Activated CD4-positive, CD25-positive, alpha-beta regulatory T cell treated with anti-CD3 and anti-CD28 coated beads, Interleukin-2, amount 50 U/mL, for 24 hours (primary cell): ENCODE measurements at regions not wholly inside any gene's neighbourhood (a gene's known extent, or its start where the extent isn't known, plus 50 kb on each side); places are given as distances from the start of the nearest gene placed in this dataset.
"Not testable (repeated sequence)": the region's sequence is repeated elsewhere in the genome, so short reads cannot be mapped to it uniquely, and the experiment has no call there.

ENCODE experiments used
- ATAC-seq, 2 donors: fragments of 150-1000 bp; cut with Tn5 transposase; one replicate each; pipeline ENCODE4 v1.10.0; 2021; ENCODE audit warnings: mild to moderate bottlenecking in 1 of 2, moderate library complexity in 1 of 2

- ATAC-seq: no peak
Measured at GRCh38 chr9:31418419-31418818, 966.0 kb upstream of the ACO1 start.

DNA sequence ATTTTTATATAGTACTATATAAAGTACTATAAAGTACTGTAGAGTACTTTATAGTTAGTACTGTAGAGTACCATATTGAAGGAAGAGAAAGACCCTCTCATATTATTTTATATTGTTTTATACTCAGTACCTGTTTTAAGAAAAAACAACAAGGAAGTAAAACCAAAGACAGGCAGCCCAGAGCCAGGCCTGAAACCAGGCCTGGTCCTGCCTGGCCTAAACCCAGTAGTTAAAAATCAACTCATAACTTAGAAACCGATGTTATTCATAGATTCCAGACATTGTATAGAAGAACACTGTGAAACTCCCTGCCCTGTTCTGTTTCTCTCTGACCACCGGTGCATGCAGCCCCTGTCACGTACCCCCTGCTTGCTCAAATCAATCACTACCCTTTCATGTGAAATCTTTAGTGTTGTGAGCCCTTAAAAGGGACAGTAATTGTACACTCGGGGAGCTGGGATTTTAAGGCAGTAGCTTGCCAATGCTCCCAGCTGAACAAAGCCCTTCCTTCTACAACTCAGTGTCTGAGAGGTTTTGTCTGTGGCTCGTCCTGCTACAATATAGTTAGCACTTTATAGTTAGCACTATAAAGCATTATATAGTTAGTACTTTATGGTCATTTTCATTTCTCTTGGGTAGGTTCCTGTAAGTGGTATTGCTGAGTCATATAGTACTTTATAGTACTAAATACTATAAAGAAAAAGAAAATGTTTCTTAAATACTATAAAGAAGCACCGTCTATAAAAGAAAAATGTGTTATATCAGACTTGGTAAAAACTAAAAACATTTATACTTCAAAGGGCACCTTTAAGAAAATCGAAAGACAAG is 940.6 kb upstream of the ACO1 start:
- ATAC-seq: not testable (repeated sequence)

DNA sequence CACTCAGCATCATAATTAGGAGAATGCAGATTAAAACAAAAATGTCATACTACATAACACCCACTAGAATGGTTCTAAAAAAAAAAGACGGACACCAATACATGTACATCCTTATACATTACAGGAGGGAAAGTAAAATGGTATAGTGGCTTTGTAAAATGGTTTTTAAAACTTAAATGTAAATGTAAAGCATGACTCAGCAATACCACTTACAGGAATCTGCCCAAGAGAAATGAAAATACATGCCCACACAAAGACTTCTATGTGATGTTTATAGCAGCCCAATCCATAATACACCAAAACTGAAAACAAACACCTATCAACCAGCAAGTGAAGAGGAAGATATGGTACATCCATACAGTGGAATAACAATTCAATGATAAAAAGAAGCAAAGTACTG is 939.1 kb upstream of the ACO1 start:
- no peak for ATAC-seq

DNA sequence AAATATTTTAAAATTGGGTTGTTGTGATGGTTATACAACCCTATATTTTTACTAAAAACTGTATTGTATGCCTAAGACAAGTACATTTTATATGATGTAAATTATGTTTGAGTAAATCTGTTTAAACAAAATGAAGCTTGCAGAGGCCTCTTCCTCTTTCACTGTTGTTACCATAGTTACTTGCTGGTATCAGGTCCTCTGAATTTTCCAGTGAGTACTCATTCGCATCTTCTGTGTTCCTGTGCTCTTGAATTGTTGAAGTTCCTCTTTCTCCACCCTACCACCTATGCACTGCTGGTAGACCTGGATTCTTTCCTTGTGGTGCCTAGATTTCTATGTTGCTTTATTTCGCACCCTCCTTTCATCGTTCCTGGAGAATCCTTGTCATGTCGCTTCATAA is 938.5 kb upstream of the ACO1 start:
- ATAC-seq: no peak

GRCh38 chr9:31467075-31467474 is 917.4 kb upstream of the ACO1 start:
- ATAC-seq: no peak

GRCh38 chr9:31470051-31470450 is 914.4 kb upstream of the ACO1 start:
- no peak for ATAC-seq

- ATAC-seq: no peak
Measured at GRCh38 chr9:31471010-31471409, 913.4 kb upstream of the ACO1 start.

GRCh38 chr9:31486630-31487029 is 897.8 kb upstream of the ACO1 start:
- ATAC-seq: no peak

- ATAC-seq: no peak
Measured at GRCh38 chr9:31490551-31491106, 893.8 kb upstream of the ACO1 start.

DNA sequence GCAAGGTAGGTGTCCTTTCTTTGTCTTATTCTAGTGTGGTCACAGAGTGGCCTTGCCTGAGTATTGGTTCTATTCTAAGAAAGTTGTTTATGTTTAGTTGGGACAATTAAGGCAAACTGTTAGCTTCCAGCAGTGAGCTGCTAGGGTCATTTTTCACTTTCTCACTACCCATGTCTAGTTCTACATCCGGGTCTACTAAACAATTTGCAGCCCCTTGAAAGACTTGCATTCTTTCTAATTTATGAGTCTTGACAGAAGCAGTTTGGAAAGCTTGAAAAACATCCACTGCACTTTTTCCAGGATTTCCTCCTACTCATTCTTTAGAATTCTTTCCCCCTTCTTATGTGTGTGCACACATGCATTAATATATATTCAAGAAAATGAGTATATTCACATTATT is 892.2 kb upstream of the ACO1 start:
- ATAC-seq: no peak

GRCh38 chr9:31500422-31500821 is 884.0 kb upstream of the ACO1 start:
- no peak for ATAC-seq

DNA sequence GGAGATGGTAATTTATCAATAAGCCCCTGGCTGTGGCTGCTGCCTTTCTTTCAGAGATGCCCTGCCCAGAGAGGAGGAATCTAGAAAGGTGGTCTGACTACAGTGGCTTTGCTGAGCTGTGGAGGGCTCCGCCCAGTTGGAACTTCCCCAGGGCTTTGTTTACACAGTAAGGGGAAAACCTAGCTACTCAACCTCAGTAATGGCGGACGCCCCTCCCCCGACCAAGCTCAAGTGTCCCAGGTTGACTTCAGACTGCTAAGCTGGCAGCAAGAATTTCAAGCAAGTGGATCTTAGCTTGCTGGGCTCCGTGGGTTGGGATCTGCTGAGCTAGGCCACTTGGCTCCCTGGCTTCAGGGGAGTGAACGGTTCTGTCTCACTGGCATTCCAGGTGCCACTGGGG is 865.4 kb upstream of the ACO1 start:
- ATAC-seq: peak in 1 of 2 donors; percentile 60

GRCh38 chr9:31519424-31519823 is 865.0 kb upstream of the ACO1 start:
- ATAC-seq: no peak

- ATAC-seq: no peak
Measured at GRCh38 chr9:31519826-31520225, 864.6 kb upstream of the ACO1 start.

- no peak for ATAC-seq
Measured at GRCh38 chr9:31520301-31521085, 864.0 kb upstream of the ACO1 start.

DNA sequence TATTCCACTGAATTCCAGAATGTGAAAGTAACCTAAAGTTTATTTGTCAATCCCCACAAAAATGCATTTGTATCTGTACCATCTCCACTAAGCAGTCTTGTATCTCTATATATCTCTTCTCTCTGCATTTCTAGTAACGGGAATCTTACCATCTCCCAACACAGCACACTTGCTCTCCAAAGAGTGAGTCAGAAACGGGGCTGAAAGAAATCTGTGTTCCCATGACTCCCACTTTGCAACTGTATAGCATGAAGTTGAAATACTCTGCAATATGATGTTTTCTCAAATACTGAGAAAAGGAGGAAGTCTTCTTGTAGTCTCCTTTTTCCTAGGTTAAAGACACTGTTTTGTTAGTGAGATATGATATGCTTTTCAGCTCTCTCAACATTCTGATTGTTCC is 848.8 kb upstream of the ACO1 start:
- no peak for ATAC-seq

DNA sequence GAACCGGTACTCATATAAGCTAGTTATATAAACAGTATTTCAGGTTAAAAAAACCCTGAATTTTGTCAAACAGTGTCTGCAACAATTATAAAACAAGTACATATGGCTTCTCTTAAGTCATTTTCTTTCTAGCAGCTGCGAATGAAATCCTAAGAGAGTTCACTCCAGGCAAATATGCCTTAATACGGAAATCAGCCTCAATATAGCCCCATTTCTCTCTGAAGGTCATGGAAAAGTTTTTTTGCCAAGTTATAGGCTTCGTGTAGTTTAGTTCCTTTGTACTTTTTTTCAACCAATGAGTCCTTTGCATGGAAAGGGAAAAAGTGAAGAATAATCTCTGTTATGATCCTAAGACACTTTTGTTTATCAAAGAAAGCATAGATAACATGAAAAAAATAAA is 848.0 kb upstream of the ACO1 start:
- ATAC-seq: no peak

GRCh38 chr9:31541721-31542281 is 842.6 kb upstream of the ACO1 start:
- no peak for ATAC-seq

DNA sequence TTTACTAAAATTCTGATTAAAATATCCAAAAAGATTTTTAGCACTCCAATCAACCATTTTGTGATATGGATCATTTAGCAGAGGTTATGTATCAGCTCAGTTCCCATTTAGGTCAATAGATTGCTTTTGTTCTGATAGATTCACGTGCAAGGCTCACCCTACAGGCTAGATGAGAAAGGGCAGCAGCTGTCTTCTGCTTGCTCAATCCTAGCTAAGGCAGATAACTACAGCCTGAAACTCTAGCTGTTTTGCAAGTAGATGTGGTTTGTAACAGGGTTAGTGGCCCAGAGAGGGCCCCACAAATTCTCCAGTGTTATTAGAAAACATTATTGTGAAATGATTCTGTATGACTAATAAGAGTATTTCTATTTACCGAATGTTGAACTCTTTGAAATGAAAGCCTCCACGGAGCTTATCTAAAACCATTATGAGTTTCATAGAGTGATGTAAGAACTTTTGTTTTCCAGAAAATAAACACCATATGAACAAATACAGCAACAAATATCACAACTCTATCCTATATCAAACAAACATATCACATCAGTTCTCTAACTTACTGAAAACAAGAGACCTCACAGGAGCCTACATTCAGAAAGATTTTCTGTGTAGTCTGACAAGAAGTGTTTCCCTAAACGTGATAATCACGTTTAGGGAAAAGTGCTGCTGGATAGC is 841.9 kb upstream of the ACO1 start:
- peak; percentile 97 to 98 for ATAC-seq

GRCh38 chr9:31554941-31555340 is 829.5 kb upstream of the ACO1 start:
- no peak for ATAC-seq

DNA sequence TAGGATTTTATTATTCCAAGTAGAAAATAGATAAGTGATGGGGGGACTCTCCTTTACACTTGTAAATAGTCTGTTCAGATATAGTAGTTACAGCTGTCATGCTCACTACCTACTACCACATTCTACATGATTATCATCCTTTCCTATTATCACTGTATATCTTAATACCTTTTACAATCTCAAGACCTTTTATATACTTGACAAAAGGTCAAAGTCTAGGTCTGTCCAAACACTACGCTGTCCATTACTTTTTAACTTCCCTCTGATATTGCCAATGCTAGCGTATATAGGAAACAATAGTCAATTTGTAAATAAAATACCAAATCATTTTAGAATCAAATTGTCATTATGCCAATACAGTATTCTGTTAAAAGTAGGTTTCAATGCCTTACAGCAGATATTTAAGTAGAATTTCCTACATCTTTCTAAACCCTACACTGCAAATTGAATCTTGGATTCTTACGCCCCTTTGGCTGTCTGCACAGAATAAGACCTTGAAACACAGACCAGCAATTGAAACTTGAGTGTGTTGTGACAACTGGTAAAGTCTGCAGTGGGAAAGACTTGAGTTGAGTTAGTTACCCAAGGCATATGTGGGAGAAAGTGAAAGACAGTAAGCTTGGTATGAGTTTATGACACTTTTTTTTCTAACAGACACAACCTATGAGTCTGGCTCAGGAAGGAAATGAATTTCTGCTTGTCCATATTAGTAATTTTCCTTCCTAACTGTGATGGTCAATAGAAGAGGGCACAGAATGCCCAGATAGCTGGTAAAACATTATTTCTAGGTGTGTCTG is 827.6 kb upstream of the ACO1 start:
- no peak for ATAC-seq

GRCh38 chr9:31572190-31572589 is 812.3 kb upstream of the ACO1 start:
- not testable (repeated sequence) for ATAC-seq
